Mesenteric fat pad (tissue), 1 donor: ENCODE measurements at regions not wholly inside any gene's neighbourhood (a gene's known extent, or its start where the extent isn't known, plus 50 kb on each side); places are given as distances from the start of the nearest gene placed in this dataset.

Source experiments
- DNase-seq: peaks from one replicate; pipeline ENCODE4 v3.0.0-alpha.2; 2020; ENCODE audit warnings: low spot score
- donor health status: DM: yes; HTN: yes; CAD: no.

GRCh38 chr2:52956766-52957165 is 810.8 kb upstream of the CHAC2 start:
- DNase-seq: no peak

GRCh38 chr2:52956118-52956517 is 811.5 kb upstream of the CHAC2 start:
- DNase-seq: no peak

DNA sequence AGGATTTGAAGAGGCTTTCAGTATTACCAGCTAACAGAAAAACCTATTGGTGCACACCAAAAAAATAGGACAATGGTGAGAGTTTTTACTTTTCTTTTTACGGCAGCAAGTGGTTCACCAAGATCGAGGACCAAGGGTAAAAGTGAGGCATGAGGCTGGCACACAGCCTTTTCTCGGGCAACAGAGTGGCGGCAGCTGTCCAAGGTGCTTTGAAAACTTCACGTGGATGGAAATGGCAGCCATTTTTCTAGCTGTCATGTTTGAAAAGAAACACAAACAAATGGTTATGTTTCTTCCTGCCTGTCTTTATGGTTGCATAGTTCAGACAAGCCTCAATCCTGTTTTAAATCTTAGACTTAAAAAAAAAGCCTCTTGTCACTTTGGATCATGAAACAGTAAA is 812.5 kb upstream of the CHAC2 start:
- DNase-seq: no peak

GRCh38 chr2:52940101-52940500 is 827.5 kb upstream of the CHAC2 start:
- no peak for DNase-seq

DNA sequence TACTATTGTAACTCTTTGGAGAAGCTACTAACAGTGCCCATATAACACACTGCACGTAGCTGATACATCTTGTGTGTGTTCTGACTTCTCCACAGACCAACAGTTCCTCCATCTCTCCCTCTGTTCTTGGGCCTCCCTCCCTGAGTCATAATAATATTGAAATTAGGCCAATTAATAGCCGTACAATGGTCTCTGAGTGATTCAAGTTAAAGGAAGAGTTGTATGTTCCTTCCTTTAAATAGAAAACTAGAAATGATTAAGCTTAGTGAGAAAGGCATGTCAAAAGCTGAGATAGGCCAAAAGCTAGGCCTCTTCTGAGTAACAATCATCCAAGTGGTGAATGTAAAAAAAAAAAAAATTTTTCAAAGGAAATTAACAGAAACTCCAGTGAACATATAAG is 828.4 kb upstream of the CHAC2 start:
- no peak for DNase-seq

DNA sequence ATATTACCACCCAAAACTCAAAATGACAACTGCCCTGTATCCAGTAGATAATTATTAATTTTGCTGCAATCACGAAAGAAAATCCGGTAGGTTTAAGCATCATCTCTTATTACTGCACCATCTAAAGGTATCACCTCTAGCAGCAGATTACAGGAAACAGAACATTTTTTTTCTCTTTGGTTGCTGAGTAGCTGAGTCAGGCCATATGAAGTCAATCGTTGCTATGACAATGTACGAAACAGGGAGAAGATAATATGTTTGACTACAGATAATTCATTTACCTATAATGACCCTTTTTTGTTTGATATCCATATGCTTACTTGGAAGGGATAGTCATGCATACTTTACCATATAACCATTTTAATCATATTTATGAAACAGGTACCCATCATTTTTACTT is 831.6 kb upstream of the CHAC2 start:
- no peak for DNase-seq

DNA sequence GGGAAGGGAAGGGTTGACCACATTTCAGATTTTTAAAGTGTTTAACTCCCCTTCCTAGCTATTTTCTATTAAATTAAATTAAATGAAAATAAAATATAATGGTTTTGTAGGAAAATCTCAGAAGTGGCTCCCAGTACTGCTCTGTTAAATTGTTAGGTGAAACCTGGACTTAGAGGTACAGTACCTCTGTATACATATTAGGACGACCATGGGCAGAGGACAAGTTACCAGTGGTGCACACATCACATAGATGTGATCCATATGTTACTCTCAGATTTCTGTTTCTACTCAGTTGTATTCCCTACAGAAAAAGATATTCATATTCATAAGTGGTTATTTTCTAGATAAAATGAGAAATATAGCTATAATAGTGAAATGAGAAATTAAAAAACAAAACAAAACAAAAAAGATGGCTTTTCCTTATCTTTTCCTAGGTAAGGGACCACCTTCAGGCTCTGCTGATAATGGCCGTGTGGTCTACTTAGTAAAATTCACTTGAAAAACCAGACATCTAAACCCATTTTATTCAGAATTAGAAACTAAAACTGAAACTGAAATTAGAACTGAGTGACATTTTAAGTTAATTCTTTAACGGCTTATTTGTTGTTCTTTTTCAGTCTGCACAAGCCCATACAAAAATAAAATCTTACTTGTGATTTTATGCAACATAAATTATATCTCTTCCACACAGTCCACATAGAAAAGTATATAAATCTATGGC is 832.5 kb upstream of the CHAC2 start:
- no peak for DNase-seq

DNA sequence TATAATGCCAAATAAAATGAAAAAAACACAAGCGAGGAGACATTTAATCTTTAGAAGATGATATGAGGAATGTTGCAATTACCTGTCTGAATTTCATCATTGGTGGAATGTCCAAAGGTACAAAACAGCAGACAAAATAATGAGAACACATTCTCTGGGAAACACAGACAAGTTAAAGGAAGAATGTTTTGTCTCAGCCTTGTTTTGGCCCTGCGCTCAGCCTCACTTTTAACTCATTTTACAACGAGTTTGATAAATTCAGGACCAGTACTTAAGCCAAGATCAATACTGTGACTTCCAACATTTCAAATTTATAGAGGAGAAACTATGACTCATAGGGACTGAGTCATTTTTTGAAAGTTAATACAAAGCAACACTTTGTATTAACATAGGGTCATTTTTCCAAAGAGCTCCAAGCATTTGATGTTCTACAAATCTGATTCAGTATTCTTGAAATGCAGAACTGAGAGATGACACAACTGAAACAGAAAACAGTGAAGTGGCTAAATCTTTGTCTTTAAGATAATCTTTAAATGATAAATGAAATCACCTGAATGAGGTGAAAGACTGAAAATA is 833.2 kb upstream of the CHAC2 start:
- DNase-seq: no peak

DNA sequence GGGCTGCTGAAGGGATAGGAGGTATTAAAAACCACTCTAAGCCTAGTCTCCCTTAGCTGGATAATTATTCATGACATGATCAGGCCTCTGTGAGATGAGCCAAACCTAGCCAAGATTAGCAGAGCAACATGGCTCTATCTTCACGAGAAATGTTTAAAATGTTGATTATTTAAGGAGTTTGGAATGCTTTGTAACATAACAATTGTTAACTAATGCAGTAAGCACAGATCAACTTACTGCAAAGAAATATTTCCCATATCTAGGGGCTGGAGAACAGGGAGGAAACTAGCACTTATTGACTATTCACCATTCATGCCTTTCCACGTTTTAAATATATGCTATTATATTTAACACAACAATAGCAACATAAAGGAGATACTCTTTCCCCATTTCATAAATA is 833.7 kb upstream of the CHAC2 start:
- no peak for DNase-seq

GRCh38 chr2:52931660-52932059 is 835.9 kb upstream of the CHAC2 start:
- no peak for DNase-seq

DNA sequence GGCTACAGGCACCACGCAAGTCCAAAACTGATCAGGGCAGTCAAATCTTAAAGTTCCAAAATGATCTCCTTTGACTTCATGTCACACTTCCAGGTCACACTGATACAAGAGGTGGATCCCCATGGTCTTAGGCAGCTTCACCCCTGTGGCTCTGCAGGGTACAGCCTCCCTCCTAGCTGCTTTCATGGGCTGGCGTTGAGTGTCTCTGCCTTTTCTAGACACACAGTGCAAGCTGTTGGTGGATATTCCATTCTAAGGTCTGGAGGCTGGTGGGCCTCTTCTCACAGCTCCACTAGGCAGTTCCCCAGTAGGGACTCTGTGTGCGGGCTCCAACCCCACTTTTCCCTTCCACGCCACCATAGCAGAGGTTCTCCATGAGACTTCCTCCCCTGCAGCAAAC is 838.2 kb upstream of the CHAC2 start:
- peak; percentile 81 for DNase-seq

DNA sequence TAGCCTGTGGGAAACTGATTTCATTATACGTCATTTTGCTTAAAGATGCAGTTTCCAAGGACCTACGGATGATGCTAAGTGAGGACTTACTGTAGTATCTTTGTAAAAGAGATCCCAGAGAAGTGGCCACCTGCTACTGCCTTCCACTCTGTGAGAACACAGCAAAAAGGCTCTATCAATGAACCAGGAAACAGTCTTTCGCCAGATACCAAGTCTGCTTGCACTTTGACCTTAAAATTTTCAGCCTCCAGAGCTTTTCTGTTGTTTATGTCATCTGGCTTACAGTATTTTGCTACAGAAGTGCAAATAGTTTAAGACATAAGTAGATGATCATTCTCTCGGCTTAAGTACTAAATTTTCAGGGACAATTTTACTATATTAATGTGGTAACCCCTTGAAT is 847.9 kb upstream of the CHAC2 start:
- DNase-seq: no peak

DNA sequence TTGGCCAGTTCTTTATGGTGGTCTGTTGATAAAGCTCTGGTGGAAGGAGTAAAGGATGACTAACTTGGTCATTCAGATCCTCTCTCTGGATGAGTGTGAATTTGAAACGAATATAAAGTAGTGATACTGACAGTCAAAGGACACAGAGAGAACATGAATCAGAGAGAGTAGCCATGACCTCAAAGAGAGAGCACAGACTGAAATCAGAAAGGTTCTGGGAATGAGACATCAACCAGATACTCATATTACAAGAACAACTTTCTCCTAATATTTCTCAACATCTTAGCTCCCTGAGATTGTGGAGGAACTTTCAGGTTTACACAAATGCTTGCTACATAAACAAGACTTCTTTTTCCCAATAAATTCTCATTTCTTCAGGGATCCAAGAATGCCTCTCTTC is 849.1 kb upstream of the CHAC2 start:
- no peak for DNase-seq

- DNase-seq: no peak
Observed at GRCh38 chr2:52916981-52917380, 850.6 kb upstream of the CHAC2 start.

GRCh38 chr2:52904355-52904891 is 863.2 kb upstream of the CHAC2 start:
- no peak for DNase-seq

DNA sequence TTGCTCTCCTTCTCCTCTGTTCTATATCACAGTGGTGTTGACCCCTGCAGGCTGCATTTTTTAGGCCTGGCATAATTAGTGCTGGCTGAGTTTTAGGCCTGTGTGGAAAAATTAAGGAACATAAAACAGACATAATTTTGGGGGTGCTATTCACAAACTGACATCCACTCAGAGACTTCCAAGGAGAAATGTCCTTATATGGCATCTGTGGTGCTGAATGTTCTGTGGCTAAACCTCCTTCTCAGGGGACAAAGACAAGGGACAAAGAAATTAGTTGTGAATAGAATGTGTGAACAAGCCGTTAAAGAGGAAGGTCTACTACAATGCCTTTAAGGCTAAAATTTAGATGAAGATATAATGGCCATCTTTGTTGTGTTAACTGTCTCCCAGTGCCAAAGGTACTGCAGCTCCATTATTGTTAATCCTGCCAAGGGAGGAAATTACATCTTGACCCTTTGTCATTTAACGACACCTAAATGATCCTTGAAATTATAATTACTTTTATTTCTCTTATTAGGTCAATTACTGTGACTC is 870.0 kb upstream of the CHAC2 start:
- no peak for DNase-seq

DNA sequence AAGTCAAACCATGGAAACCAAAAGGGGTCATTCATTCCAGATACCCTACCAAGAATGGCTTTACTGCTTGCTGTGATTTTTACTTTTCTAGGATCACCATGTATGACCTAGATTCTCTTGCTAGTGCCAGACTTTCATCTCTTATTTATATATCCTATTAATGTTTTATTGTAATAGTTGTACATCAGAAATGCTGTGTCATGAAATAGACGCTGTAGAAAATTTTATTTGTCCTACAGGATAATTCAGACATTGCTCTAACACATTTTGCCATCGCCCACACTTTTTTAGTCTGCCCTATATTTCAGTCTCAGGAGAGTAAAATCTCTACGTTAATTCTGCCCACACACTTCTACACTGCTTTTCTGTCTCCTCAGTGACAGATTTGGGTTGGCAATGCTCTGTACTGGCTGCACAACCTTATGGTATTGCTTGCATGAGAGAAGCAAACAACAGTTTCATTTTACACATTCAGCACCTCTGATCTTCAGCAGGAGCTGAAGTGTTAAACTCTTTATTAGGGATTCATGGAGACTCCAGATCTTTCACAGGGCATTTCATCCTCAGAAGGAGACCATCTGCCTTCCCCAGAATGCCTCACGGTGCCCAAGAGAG is 871.8 kb upstream of the CHAC2 start:
- no peak for DNase-seq

- no peak for DNase-seq
Observed at GRCh38 chr2:52886556-52886955, 881.0 kb upstream of the CHAC2 start.

DNA sequence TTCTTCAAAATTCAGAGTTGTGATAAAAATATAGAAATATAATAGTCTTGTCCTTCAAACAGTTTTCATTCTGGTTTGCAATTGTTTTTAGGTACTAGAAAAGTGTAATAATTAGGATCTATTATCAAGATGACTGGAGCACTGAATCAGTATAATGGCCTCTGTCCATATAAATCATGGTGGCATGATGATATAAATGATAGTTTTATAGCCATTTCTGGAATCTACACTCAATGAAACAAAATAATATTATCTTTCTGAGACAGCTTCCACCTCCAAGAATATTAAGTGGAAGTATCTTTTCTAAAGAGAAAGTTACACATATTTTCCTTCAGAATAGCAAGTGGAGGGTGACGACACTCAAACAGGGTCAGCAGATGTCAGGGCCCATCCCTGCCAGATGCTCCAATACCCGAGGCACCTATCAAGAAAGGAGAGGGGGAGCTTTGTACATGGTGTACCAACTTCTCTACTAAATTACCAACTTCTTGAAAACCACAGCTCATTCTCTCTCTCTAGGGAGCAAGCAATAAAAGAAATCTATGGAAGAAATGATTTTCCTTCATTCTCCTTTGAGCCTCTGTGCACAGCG is 882.7 kb upstream of the CHAC2 start:
- no peak for DNase-seq

GRCh38 chr2:52882974-52883373 is 884.6 kb upstream of the CHAC2 start:
- DNase-seq: no peak

DNA sequence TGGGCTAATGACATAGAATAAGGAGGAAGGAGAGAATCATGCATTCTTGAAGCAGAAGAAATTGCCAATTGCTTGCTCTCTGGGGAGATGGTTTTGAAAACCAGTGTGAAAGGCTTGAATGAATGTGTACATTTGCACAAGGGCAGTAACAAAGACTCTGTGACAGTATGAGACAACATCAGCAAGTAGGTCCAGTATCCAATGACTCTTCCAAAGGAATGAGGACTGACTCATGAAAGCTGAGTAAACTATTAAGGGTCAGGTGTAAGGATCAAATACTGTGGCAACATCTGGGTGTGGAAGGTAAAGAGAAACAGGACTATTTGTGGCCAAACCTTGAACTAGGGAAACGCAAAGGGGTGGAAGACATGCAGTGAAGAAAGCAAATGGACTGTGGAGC is 886.0 kb upstream of the CHAC2 start:
- DNase-seq: no peak

DNA sequence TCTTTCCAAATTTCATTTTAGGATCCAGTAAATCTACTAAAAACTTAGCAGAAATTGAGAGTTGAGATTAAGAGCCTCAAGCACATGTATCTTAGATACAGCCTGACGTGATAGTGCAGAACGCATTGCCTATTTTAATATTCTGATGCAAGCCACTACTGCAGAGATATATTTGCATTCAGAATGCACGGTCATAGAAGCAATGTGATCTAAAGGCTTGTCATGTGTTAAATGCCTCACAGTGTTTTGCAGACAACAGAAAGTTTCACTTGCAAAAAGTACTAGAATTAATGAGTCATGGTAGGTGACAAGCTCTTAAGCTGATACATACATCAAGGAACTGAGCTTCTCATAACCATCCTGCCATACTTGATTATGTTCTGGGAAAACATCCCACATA is 886.7 kb upstream of the CHAC2 start:
- DNase-seq: no peak
